Left hindlimb (tissue), 1 donor: ENCODE measurements at regions not wholly inside any gene's neighbourhood (a gene's known extent, or its start where the extent isn't known, plus 50 kb on each side); places are given as distances from the start of the nearest gene placed in this dataset.
"Not testable (repeated sequence)": the region's sequence is repeated elsewhere in the genome, so short reads cannot be mapped to it uniquely, and the experiment has no call there.

ENCODE experiments used
- DNase-seq: peaks from one replicate; pipeline ENCODE4 v3.0.0-alpha.2; 2018

GRCh38 chr6:144437105-144437504 is 152.0 kb downstream of the UTRN start:
- DNase-seq: no peak

- DNase-seq: no peak
These were observed 153.0 kb downstream of the UTRN start for GRCh38 chr6:144438103-144438502.

DNA sequence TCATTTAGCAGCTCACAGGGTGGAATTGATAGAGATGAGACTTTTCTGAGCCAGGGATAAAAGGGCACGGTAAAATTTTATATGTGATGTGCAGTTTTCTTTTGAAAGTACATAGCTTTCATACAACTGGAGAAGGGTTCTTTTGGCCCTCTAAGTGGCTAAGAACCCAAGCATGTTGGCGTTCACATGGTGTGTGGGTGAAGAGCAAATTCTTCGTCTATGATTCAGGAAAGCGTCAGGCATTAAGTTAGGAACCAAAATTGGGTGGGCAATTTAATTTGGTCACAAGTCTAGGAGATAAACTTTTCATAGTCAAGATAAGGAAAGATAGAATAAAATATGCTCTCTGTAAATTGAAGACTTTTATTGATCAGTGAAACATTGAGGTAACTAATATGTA is 153.9 kb downstream of the UTRN start:
- DNase-seq: no peak

- DNase-seq: not testable (repeated sequence)
These were observed 156.7 kb downstream of the UTRN start for GRCh38 chr6:144441801-144442200.

GRCh38 chr6:144443157-144443556 is 158.0 kb downstream of the UTRN start:
- DNase-seq: no peak

GRCh38 chr6:144447472-144447871 is 162.3 kb downstream of the UTRN start:
- DNase-seq: no peak

DNA sequence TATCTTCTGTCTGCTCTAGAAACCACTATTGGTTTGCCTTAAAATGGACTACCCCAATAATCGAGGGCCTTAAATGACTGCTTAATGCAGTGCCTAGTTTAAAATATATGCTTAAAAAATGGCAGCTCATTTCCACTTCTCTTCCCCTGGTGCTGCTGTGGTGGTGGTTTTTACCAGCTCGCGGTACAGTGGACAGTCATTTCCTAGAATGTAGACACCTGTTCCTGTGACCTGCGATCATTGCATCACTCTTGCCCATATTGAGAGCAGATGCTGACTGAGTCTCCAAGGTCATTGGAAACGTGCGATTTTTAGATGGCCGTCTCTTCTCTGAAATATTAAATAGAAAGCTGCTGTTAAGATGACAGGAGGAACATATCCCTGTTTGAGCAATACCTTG is 164.1 kb downstream of the UTRN start:
- no peak for DNase-seq

DNA sequence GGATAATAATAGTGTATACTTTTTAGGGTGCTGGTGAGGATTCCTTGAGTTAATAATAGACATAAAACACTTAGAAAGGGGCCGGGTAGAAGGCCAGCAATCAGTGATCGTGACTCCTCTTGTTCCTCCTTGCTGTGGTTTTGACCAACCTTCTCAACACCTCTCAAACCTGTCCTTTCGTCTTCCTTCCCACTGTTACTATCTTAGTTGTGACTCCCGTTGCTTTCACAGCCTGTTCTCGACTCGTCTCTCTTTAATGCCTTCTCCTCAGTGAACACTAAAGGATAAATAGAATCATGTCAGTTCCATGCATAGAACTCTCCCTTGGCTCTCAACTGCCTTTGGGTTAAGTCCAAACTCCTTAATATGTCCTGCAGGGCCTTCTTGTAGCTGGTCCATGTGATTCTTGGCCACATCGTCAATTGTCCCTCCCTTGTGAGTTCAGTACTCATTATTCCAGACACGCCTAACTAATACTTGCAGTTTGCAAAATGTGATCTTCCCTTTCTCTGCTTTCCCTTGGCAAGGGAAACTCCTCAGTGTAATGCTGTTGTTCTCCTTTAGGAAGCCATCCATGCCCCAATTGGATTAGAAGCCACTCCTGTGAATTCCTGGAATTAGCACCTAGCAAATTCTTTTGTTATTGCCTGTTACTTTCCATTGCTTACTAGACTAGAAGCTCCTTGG is 164.9 kb downstream of the UTRN start:
- DNase-seq: peak; percentile 58

DNA sequence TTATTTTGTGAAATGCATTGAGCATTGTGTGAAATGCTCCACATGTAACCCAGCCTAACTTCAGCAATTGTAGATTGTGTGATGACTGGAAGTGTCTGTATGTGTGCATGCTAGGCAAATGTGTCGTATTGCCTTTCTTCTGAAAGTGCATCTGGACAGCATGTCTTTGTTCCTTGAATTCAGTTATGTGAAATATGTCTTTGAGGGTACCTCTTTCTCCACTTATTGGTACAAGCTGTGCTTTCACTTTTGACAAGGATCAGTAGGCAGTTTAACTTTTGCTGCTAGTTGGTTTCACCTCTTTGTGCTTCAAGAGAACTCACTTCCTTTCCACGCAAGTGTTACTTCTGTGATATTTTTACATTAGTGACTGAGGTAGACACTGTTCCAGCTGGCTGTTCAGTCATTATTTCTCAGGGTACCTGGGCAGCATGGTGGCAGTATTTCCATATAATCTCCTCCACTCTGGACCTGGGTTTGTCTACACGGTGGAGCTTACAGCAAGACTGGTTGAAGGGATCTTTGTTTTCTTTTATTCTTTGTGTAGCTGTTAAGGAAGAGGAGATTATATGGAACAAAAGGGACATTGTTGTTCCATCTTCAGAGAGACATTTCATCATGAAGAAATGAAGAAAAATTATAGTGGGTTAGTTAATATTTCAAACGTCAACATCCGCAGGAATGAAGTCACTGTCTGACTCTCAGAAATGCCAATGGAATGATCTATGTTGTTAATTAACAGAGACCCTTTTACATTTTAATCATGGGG is 175.4 kb downstream of the UTRN start:
- no peak for DNase-seq

DNA sequence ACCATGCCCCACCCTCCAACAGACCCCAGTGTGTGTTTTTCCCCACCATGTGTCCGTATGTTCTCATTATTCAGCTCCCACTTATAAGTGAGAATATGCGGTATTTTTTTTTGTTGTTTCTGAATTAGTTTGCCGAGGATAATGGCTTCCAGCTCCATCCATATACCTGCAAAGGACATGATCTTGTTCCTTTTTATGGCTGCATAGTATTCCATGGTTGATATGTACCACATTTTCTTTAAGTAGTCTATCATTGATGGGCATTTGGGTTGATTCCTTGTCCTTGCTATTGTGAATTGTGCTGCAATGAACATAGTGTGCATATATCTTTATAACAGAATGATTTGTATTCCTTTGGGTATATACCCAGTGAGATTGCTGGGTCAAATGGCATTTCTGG is 176.9 kb downstream of the UTRN start:
- no peak for DNase-seq

- DNase-seq: no peak
These were observed 181.6 kb downstream of the UTRN start for GRCh38 chr6:144466716-144467115.

GRCh38 chr6:144467172-144467762 is 182.1 kb downstream of the UTRN start:
- DNase-seq: no peak

- no peak for DNase-seq
These were observed 182.8 kb downstream of the UTRN start for GRCh38 chr6:144467921-144468320.

DNA sequence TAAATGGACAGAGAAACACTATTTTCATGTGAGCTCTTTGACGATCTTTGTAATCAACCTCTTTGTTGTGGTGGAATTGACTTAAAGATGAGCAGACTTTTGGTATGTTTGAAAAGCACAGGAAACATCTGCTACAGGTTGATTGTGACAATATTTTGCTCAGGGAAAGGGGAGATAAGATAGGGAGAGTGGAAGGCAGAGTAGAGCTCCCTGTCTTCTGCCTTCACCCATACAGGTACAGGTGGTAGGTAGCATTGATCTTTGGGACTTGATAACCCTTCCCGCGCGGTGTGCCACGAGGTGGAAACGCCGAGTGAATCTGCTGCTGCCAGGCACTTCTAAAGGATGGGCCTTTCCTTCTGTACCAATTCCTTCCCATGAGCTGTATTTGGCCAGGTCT is 183.6 kb downstream of the UTRN start:
- no peak for DNase-seq

DNA sequence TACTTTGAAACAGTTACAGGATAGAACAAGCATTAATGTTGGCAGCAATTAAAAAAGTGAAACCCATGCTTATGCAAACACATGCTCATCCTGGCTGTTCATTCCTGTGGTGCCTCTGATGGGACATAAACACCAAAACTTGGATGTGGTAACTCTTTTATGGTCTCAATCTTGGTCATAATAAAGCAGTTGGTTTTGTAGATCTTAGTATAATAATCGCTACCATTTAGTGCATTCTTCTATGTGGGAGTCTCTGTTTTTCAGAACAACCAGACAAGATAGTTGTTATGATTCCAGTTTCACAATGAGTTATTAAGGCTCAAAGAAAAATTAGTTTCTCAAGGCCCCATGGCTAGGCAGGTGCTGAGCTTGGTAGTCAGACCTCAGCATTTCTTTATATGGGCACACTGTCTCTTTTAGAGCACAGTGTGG is 184.0 kb downstream of the UTRN start:
- DNase-seq: no peak

- not testable (repeated sequence) for DNase-seq
These were observed 185.1 kb downstream of the UTRN start for GRCh38 chr6:144470201-144470600.

DNA sequence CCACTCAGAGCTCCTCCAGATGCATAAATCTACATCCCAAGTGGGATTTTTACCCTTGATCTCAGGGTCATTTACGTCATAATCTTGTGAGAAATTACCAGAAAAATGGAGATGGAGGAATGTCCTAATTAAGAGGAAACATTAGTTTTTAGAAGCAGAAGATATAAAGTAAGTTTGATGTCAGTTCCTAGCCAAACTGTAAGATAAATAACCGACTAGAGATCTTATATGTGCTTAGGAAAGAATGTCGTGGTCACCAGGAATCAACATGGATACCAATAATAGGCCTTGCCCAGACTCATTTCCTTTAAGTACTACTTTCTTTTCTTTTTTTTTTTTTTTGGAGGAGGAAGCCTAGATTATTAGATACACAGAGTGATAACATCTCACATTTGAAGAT is 186.9 kb downstream of the UTRN start:
- DNase-seq: no peak

DNA sequence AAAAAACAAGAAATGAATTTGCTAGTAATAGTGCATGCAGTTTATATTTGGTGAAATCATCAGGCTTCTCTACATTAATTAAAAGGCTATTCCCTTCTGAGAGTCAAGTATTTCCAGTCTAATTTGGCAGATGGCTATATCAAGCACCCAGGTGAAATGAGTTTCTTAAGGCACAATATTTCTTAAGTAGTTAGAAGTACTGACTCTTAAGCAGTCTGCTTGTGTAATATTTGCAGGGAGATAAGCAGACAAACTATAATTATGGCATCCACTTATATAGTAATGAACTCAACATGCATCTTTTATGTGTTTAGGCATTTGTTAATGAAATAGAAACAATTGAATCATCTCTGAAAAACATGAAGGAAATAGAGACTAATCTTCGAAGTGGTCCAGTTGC is 189.2 kb downstream of the UTRN start:
- DNase-seq: no peak

- DNase-seq: no peak
These were observed 189.8 kb downstream of the UTRN start for GRCh38 chr6:144474904-144475303.

DNA sequence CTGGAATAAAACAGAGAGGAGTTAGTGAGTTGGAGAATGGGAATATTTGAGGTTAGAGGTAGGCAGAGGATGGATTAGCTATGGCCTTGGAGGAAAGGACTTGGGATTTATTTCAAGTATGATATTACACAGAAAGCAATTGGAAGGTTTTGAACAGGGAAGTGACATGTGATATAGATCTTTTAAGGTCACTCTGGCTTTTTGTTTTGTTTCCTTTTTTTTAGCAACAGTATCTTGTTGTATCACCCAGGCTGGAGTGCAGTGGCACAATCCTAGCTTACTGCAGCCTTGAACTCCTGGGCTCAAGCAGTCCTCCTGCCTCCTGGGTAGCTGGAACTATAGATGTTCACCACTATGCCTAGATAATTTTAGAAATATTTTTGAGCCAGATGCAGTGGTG is 190.3 kb downstream of the UTRN start:
- no peak for DNase-seq

DNA sequence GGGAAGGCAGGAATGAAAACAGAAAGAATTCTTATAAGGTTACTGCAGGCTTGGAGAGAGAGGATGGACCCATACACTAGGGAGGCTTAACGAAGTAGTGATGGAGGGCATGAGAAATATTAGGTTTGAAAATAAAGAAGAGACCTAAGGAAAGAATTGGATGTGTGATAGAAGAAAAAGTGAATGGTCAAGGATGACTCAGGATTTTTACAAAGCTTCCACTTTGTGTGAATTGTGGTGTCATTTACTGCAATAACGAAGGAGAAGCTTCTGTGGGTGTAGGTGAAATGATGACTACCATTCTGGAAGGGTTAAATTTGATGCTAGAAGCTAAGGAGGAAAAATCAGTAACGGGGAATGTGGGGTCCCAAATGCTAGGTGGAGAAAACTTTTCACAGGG is 191.2 kb downstream of the UTRN start:
- no peak for DNase-seq

DNA sequence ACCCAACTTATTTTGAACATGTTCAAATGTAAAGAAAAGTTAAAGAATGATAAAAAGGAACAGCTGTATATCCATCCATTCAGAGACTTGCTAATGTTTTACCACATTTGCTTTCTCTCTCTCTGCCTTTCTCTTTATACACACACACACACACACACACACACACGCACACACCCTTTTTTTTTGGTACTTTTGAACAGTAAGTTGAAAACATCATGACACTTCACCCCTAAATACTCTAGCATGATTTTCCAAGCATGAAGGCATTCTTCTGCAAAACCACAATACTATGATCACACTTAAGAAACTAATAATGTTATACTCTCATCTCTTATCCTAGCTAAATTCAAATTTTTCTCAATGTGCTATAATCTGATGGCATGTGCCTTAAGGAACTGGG is 192.3 kb downstream of the UTRN start:
- no peak for DNase-seq

DNA sequence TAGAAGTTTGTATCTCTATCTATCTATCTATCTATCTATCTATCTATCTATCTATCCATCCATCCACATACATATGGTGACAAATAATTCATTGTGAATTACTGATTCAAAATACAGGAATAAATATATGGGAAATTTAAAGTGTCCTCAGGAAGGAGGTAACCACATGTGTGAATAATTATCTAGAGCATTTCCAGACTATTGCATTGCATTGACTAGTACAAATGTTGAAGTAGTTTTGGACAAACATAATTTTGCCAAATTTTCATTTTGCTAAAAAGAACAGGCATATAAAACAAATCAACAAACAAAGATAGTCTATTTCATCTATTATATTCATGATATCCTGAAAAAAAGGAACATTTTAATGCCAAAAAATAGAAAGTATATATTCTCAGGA is 192.7 kb downstream of the UTRN start:
- no peak for DNase-seq

GRCh38 chr6:144478483-144478882 is 193.3 kb downstream of the UTRN start:
- DNase-seq: peak; percentile 51
